ENCODE measurements at regions not wholly inside any gene's neighbourhood (a gene's known extent, or its start where the extent isn't known, plus 50 kb on each side); places are given as distances from the start of the nearest gene placed in this dataset.

DNA sequence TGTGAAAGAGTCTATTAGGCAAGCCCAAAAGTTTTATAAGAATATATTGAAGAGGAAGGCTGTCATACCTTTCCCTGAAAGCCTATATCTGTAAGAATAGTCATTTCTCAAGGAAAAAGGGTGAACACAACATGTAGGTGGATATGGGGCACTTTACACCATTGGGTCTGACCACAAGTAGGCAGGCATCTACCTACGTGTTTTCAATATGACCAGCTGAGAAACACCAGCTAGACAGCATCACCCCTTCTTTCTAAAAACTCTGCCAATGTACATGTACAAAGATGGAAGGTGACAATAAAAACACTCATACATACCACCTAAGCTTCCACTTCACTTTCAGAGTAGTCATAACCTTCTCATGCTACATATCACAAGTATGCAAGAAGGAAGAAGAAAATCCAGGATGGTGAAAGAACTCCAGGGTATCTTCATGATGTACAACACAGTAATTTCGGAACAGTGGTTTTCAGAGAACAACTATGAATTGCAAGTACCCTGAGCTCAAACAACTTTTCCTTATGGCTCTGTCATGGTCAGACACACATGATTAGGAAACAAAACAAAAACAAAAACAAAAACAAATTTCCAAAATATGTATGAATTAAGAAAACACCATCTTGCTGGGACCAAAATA lies 98.5 kb upstream of the ADGRL2 start:
- ATAC-seq = no peak
- DNase-seq = no peak
- intact Hi-C loops (cut with DNase I, micrococcal nuclease) = no loop called here

DNA sequence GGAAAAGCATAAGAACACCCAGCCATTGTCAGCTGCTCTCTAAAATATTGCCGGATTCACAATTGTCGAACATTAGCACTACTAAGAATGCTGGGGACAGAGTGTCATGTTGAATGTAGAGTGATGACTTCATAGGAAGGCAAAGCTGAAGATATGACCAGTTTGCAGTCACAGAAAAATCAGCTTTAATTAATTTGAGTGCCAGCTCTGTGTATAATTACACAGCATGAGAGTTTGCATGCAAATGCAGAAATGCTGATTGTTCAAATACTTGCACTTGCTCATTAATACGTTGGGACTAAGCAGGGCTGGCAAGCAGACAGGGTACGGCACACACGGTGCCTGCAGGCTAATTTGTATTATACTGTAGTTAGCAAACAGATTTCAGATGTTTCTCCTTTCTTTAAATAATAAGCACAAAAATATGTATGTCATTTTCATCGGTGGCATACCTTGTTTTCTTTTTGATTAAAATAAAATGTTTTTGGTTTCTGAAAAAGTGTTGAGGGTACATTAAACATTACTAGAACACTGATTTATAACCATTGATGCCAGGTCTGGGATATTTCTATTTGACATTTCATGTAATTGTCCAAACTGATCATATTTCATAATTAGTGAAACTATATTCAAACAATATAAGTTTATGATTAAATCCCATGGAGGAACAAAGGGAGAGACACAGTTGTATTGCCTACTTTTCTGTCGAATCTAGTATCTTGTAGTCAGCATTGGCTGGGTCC lies 99.8 kb upstream of the ADGRL2 start:
- DNase-seq = no peak

DNA sequence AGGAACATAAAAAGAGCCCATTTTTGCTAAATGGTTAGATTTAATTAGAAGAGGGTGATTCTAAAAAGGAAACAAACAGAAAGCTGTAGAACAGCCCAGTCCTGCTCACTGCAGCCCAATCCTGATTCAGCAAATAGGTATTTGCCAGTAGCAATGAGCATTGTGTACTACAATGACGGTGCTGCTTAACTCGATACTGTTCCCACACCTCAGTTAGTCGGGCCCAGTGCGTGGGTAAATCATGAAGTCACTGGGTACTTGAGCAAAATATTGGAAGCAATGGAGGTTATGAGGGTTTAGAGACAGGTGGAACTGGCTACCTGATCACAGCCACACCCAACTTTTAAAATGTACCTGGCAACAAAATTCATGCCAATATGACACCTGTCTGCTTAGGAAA lies 101.5 kb upstream of the ADGRL2 start:
- intact Hi-C loops (cut with DNase I, micrococcal nuclease) = no loop called here
- ATAC-seq (no peak), DNase-seq (no peak)

More for the DNA sequence above, 99.8 kb upstream of the ADGRL2 start:
- intact Hi-C loops (cut with DNase I, micrococcal nuclease) = no loop called here
- ATAC-seq = no peak

DNA sequence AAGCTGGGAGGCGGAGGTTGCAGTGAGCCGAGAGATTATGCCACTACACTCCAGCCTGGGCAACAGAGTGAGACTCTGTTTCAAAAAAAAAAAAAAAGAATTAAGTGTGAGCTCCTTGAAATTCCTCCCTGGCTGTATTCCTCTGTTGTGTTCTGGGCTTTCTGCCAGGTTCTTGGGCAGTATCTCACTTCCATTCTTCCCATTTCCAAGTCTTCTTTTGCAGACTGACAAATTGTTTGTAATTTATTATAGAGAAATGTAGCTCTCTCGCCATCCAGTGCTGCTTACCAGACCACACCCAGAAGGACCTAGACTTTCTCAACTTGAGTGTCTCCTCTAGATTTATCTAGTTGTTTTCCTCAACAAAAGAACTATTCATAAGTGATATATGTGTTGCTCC lies 105.0 kb upstream of the ADGRL2 start:
- no peak for DNase-seq
- no peak for ATAC-seq
- intact Hi-C loops (cut with DNase I, micrococcal nuclease) = no loop called here

DNA sequence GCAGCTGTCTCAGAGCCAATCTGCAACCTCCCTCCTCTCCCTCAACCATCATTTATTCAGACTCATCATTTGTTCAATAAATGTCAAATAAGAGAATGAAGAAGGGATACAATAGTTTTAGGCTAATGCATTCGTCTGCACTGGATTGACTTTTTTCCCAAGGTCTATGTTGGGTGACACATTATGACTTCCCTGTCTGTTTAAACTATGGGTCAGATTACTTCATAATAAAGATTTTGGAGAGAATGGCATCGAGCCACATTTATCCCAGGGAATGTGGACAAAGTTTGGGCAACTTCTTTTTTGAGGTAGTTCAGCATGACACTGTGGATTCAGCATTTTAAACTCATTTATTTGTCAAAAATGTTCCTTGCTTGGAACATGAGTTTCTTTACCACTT lies 107.4 kb upstream of the ADGRL2 start:
- intact Hi-C loops (cut with DNase I, micrococcal nuclease) = no loop called here
- ATAC-seq (no peak), DNase-seq (no peak)

DNA sequence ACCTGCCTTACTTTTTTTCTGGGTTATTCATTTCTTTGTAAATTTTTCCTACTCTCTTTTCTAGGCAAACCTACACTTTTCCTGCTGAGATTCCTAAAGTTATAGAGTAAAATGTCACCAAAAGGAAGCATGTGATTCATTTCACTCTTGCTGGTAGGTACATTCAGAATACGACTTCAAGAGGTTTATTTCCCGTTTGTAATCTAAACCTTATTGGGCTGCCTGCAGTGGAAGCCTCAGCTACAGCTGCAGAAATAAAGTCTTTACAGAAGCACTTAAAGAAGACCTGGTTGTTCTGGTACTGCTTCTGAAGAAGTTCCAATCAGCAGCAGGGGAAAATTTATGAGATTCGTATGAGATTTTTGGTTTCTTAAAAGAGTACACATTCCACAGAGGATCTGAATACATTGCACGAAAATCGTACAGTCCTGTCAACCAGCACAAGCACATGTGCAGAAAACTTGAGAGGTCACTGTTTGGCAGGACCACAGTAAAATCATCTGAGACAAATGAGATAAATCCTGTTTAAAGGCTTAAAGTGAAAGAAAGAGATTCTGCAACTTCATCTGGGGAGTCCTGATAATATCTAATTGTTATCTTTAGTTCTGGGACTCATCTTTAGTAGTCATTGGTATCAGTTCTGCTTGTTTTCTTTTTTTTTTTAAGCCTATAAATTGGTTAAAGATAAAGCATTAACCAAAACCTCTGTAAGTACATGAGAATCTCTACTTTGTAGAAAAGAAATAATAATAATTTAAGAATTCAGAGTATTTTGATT lies 109.9 kb upstream of the ADGRL2 start:
- no peak for ATAC-seq
- intact Hi-C loops (cut with DNase I, micrococcal nuclease) = no loop called here
- no peak for DNase-seq

DNA sequence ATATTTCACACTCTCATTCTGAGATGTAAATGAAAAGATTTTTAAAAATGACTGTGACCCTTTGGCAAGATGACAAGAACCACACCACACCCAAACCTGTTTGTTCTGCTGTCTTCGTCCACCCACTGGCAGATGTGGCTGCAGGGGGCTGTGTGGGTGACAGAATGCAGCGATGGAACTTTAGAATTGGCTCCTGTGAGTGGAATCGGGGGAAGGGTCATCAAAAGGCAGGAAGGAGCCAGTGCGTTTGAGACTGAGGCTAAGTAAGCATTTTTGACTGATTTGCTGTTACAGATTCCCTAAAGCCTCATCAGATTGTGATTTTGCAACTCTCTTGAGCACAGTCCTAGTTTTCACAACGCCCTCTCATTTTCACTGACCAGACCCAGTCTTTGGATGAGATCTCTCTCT lies 111.2 kb upstream of the ADGRL2 start:
- ATAC-seq = no peak
- no peak for DNase-seq
- intact Hi-C loops (cut with DNase I, micrococcal nuclease) = no loop called here

DNA sequence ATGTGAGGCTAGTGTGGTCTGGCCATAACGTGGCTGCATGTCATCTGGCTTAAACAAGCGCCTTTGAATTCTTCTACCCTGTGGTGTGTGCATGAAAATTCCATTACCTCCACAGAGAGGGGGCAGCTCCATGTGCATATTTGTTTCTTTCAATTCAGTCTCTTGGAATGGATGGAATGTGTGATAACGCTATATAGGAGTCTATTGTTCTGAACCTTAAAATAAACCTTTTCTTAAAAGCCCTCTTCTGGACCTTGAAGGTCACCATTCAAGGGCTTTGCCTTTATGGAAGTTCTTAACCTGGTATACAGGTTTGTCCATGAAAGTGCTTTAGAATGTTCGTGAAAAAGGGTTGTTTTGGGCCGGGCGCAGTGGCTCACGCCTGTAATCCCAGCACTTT lies 118.2 kb upstream of the ADGRL2 start:
- DNase-seq (no peak), ATAC-seq (no peak)
- intact Hi-C loops (cut with DNase I, micrococcal nuclease) = no loop called here

DNA sequence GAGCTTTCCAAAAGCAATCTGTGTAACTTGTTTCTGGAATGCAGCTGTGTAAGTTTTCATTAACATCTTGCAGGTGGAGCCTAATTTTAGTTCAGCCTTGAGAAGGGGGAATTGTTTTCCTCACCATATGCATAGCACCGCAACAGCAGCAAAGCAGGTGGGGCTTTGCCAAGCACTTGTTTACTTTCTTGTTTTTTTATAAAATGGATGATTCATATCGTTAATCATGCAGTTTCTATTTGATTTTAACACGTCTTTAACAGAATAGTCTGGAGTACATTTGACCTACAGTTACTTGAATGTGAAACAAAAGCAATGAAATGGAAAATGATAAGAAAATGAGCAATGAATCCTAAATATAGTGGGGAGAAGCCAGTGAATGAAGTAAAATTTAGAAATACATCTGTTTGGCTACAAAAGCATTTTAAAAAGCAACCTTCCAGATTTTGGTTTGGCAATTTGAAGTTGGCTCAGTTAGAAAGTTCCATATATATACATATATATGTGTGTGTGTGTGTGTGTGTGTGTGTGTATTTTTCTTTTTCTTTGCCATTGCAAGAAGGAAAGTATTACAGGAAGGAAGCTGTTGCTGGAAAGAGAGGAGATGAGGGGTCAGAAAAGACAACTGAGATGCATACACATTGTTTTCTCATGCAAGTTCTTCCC lies 119.0 kb upstream of the ADGRL2 start:
- no peak for DNase-seq
- no peak for ATAC-seq
- intact Hi-C loops (cut with DNase I, micrococcal nuclease) = no loop called here

DNA sequence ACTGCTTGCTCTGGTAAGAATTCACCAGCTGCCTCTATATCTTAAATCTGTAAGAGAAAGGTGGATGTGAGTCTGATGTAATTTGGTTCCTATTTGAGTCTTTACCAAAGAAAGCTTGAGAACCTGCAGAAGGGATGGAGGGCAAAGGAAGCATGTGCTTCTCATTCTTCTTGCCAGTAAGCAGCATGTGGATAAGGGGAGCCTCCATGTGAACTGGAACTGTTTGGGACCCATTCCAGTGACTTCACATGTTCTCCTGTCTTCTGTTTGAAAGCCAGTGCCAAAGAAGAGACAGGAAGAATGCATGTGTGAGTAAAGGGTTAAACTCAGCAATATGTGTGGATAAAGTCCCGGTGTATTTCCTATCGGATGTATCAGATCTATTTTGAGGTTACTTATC lies 119.6 kb upstream of the ADGRL2 start:
- intact Hi-C loops (cut with DNase I, micrococcal nuclease) = no loop called here
- ATAC-seq (no peak), DNase-seq (no peak)

DNA sequence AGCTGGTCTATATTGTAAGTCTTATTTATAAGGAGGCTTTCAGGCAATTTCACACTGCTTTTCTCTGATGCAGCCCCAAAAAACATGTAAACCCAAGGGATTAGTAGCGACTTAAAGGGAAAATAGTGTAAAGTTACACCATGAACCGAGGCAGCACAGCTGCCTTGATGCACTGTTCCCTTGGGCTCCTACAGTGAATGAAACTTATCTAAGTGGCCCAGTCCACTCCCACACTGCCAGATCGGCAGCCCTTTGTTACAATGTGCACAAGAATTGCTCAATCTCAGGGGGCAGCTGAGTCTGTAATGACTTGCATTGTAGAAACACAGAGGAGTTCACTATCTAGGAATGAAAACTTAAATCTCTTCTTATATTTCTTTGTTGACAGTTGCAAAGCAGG lies 120.8 kb upstream of the ADGRL2 start:
- intact Hi-C loops (cut with DNase I, micrococcal nuclease) = no loop called here
- no peak for ATAC-seq
- no peak for DNase-seq

DNA sequence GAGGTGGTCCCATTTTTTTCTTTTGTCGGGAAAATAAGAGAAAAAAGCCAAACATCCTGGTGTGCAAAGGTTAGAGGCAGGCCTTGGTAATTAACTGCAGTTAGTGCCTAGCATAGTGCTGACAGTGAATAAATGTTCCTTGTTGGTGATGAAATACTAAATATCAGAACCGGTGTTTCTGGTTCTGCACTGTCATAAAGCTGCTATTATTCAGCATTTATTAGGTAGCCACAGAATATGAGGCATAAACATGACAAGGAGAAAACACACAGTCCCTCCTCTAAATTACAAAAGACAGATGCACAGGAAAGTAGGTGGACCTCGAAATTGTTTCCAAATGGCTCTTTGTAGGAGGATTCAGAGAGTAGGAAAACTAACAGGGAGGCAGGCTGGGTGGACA lies 122.0 kb upstream of the ADGRL2 start:
- ATAC-seq = no peak
- no peak for DNase-seq

DNA sequence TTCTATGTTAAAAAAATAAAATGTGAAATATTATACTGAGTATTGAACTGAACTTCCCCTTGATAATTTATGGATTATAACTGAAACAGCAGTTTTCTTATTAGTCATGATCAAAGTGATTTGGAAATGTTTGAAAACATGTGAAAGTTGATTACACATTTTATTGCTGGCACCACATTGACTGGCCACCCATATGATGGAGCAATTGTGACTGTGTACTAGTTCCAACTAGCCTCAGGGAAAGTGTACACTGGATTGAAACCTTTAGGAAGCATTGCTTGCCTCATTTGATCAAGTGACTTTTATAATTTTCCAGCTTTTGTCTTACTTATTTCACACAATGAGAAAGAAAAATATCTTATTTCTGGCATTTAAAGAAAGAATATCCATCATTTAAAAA lies 128.0 kb upstream of the ADGRL2 start:
- no peak for DNase-seq
- intact Hi-C loops (cut with DNase I, micrococcal nuclease) = no loop called here
- no peak for ATAC-seq

More for the DNA sequence above, 122.0 kb upstream of the ADGRL2 start:
- intact Hi-C loops (cut with DNase I, micrococcal nuclease) = no loop called here

DNA sequence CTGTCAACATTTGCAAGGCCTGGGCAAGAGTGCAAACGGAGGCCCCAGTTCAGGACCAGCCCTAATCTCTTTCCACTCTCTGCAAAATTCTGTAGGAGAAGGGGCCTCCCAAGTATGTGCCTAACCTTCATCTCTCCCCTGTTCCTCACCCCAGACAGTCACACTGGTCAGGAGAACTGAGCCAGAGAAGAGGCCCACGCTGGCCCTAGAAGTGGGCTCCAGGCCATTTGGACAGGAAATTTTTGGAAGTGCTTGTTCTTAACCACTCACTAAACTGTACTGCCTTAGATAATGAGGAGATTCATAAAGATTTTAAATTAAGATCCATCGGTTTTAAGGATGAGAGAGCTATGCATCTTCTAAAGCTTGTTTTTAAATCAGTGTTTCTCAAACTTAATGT lies 129.7 kb upstream of the ADGRL2 start:
- no peak for ATAC-seq
- intact Hi-C loops (cut with DNase I, micrococcal nuclease) = no loop called here
- DNase-seq = no peak

DNA sequence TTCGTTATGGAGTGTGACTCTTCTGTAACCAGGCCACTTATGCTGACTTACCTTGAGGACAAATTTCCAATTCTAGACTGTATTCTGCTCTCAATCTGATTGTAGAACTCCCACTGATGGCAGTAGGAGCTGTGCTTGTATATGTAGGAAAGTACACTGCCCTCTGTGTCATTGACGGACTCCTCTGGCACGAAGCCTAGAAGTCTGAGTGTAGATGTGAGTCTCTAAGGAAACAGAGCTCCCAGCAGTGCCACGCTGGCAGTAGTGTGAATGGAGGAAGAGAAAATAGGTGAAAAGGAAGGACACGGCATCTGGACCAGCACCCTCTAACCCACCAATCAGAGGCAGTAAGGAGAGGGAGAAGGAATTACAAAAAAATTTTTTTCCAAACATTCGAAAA lies 130.4 kb upstream of the ADGRL2 start:
- intact Hi-C loops (cut with DNase I, micrococcal nuclease) = no loop called here
- ATAC-seq = peak; percentile 87
- DNase-seq = peak; percentile 52 to 59

DNA sequence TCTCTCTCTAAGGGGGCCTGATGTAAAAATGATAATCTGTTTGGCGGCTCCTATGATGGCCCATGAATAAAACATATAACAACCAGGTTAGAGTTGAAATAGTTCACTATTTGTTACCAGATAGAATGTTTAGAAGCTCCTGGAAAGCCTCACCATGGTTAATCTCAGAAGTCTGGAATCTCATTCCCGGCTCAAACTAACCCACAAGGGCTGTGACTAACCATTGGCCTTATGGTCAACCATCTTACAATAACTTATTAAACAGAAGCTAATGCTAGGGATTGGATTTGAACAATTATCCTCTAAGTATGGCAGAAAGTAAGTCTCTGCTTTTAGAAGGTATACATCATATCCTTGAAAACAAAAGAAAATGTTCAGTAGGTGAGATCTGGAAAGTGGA lies 134.1 kb upstream of the ADGRL2 start:
- ATAC-seq = no peak
- intact Hi-C loops (cut with DNase I, micrococcal nuclease) = no loop called here
- no peak for DNase-seq

DNA sequence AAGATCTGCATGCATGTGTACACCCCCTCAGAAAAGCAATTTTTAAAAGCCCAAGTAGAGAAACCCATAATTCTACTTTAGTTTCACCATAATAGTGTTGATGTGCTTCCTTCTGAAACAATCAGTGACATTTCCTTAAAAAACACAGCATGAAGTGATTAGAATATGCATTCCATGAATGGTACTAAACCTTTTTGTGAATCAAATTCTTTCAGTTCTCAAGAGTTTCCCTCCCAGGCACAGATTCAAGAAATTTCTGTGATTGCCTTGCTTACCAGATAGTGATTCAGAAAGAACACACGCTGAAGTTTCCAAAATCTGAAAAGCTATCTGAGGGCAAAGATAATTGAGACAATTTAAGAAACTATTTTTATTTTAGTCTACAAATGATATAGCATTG lies 136.4 kb upstream of the ADGRL2 start:
- DNase-seq (no peak), ATAC-seq (no peak)
- intact Hi-C loops (cut with DNase I, micrococcal nuclease) = no loop called here

DNA sequence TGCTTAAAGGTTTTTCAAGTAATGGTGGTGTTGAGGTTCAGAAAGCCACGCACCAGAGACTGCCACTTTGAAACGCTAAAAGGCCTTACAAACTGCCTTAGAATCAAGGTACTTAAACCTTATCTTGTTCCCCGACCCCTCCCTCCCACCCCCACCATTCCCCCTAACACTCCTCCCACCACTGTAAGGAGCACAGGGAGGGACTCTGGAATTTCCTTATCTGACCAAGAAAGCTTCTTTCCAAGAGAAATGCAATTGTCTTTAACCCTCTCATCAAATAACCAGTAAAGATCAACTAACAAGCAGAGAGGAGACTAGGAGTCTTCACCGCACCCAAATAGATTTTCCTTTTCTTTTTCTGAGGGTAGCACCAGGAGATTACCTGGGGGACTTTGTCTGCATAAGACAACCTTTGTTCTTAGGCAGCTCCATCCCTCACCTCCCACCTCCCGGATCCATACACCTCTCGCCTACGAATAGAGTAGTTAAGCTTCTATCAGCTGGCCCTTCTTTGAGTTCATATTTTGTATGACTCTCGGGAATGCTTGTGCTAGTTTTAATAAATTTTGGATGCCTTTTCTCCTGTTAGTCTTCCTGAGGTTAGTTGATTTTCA lies 137.7 kb upstream of the ADGRL2 start:
- no peak for DNase-seq
- intact Hi-C loops (cut with DNase I, micrococcal nuclease) = no loop called here
- ATAC-seq = no peak

DNA sequence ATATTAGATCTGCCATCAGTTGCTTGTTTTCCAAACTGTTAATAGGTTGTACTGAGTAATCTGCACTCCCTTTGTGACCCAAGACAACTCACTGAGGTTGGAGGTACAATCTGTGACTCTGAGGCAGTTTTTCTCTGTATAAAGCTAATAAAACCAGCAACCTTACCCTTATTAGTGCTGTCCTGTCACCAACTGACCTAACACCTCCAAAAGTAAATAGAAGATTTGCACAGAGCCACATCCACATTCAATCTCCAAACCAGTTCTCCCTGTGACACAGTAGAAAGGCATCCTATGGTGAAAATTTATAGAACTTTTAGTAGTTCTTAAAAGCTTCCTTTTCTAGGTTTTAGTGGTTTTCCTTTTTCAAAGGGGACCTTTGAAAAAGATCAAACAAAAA lies 140.4 kb upstream of the ADGRL2 start:
- ATAC-seq (no peak), DNase-seq (no peak)
- intact Hi-C loops (cut with DNase I, micrococcal nuclease) = no loop called here

Data from left colon (tissue), 2 donors.